SK-N-SH (cell line): ENCODE measurements at regions not wholly inside any gene's neighbourhood (a gene's known extent, or its start where the extent isn't known, plus 50 kb on each side); places are given as distances from the start of the nearest gene placed in this dataset.

ENCODE experiments used
- EP300 ChIP-seq, 2 experiments: IDR thresholded peaks; 2 replicates each; pipeline versions ENCODE4 v1.4.0 to v1.6.1; 2012; ENCODE audit warnings: borderline replicate concordance in 1 of 2, low read depth in 1 of 2, low read length in 1 of 2
- FOXJ3 ChIP-seq: sonication (generic); formaldehyde crosslinking; IDR thresholded peaks from 2 replicates; pipeline ENCODE4 v1.5.1; 2020; ENCODE audit warnings: mild to moderate bottlenecking, missing genetic modification reagents
- FOXM1 ChIP-seq: IDR thresholded peaks from 2 replicates; pipeline ENCODE4 v1.4.0; 2012; ENCODE audit warnings: low read depth, mild to moderate bottlenecking
- GATA2 ChIP-seq: sonication (generic); formaldehyde crosslinking; IDR thresholded peaks from 2 replicates; pipeline ENCODE4 v1.5.0; 2020; ENCODE audit warnings: mild to moderate bottlenecking, missing genetic modification reagents
- PBX3 ChIP-seq: IDR thresholded peaks from 2 replicates; pipeline ENCODE4; 2012
- POLR2AphosphoS5 ChIP-seq: IDR thresholded peaks from 2 replicates; pipeline ENCODE4 v1.6.1; 2012; ENCODE audit warnings: low read depth, low read length
- RCOR1 ChIP-seq: fragments of 150-350 bp; IDR thresholded peaks from 2 replicates; pipeline ENCODE4 v1.6.1; 2017; ENCODE audit warnings: antibody characterized with exemption, low read length
- REST ChIP-seq: IDR thresholded peaks from 2 replicates; pipeline ENCODE4 v1.6.1; 2012; ENCODE audit warnings: mild to moderate bottlenecking, low read depth, low read length, moderate library complexity
- RFX5 ChIP-seq: IDR thresholded peaks from 2 replicates; pipeline ENCODE4 v1.6.1; 2012; ENCODE audit warnings: mild to moderate bottlenecking, improper control_type of control experiment, low read length
- SIN3A ChIP-seq: IDR thresholded peaks from 2 replicates; pipeline ENCODE4 v1.6.1; 2012; ENCODE audit warnings: low read depth, mild to moderate bottlenecking, low read length, moderate library complexity, borderline replicate concordance
- ZBTB33 ChIP-seq: IDR thresholded peaks from 2 replicates; pipeline ENCODE4 v1.4.0; 2012; ENCODE audit warnings: low read depth, borderline replicate concordance
- TF ChIP-seq, protein P1 (sequence below): fragments of 200-600 bp; sonication (generic); IDR thresholded peaks from 2 replicates; pipeline ENCODE4 v1.6.1; 2017; ENCODE audit warnings: antibody characterized with exemption, mild to moderate bottlenecking, moderate library complexity

DNA sequence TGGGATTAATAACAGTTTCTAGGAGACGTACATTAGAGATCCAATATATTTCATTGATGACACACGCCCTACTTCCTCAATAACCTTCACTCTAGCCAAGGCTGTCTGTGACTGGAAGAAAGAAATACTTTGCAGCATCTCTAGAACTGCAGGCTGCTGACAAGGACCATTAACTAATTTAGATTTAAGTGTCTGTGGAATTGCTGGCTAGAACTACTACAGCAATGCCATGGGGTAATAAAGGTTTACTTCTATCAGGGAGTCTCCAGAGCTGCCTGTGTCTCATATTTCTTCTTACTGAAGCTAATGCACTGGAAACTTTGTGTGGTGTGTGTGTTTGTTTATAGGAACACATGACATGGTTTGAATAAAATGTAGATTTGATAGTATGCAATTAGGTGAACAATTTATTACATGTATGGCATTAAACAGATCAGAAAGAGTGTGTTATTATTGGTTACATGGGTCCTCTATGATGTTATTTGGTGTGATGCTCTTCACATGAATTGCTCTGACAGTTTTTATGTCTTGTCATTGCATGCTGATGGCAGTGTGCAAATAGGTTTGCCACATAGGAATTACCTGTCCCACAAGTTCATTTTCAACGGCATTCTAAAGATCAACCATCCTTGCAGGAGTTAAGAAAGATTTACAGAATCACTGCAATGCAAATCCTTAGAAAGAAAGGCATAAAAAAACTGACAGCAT is 916.2 kb upstream of the CADM2 start:
- TF ChIP-seq, protein P1, sequence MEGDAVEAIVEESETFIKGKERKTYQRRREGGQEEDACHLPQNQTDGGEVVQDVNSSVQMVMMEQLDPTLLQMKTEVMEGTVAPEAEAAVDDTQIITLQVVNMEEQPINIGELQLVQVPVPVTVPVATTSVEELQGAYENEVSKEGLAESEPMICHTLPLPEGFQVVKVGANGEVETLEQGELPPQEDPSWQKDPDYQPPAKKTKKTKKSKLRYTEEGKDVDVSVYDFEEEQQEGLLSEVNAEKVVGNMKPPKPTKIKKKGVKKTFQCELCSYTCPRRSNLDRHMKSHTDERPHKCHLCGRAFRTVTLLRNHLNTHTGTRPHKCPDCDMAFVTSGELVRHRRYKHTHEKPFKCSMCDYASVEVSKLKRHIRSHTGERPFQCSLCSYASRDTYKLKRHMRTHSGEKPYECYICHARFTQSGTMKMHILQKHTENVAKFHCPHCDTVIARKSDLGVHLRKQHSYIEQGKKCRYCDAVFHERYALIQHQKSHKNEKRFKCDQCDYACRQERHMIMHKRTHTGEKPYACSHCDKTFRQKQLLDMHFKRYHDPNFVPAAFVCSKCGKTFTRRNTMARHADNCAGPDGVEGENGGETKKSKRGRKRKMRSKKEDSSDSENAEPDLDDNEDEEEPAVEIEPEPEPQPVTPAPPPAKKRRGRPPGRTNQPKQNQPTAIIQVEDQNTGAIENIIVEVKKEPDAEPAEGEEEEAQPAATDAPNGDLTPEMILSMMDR: no peak
- TF ChIP-seq RCOR1 (no peak), SIN3A (no peak), ZBTB33 (no peak), PBX3 (no peak), EP300 (IDR thresholded peaks at IDR 0.05; ENCODE audit: borderline replicate concordance in 1 of 2, low read depth in 1 of 2, low read length in 1 of 2) (no peak), RFX5 (no peak), REST (no peak), FOXJ3 (no peak), GATA2 (CRISPR knock-in tag) (no peak), POLR2AphosphoS5 (no peak), FOXM1 (no peak)
